ENCODE measurements at regions not wholly inside any gene's neighbourhood (a gene's known extent, or its start where the extent isn't known, plus 50 kb on each side); places are given as distances from the start of the nearest gene placed in this dataset.

DNA sequence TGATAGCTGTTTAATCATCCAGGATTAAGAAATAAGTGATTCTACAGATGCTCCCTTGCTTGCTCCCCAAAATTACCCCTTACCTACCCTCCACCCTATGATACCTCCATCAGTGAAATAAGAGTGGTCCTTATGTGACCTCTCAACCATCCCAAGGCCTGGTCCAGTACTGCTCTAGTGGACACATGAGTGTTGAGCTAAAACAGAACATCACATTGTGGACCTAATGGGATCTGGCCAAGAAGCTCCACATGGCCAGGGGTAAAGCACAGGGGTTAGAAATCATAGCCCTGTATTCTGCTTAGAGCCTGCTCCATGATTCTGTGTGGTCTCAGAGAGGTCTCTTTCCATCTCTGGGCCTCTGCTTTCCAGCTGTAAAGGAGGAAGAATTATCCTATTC, 355.6 kb downstream of the TNS1 start:
- no peak for TF ChIP-seq EZH2 (IDR thresholded peaks at IDR 0.05; ENCODE audit: borderline replicate concordance, low read depth, low read length, severe bottlenecking)
- TF ChIP-seq, protein P1, sequence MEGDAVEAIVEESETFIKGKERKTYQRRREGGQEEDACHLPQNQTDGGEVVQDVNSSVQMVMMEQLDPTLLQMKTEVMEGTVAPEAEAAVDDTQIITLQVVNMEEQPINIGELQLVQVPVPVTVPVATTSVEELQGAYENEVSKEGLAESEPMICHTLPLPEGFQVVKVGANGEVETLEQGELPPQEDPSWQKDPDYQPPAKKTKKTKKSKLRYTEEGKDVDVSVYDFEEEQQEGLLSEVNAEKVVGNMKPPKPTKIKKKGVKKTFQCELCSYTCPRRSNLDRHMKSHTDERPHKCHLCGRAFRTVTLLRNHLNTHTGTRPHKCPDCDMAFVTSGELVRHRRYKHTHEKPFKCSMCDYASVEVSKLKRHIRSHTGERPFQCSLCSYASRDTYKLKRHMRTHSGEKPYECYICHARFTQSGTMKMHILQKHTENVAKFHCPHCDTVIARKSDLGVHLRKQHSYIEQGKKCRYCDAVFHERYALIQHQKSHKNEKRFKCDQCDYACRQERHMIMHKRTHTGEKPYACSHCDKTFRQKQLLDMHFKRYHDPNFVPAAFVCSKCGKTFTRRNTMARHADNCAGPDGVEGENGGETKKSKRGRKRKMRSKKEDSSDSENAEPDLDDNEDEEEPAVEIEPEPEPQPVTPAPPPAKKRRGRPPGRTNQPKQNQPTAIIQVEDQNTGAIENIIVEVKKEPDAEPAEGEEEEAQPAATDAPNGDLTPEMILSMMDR (IDR thresholded peaks at IDR 0.05; ENCODE audit: borderline replicate concordance, extremely low read depth, low read length, poor library complexity, severe bottlenecking) = no peak
